Fibroblast of lung (primary cell): ENCODE measurements at regions not wholly inside any gene's neighbourhood (a gene's known extent, or its start where the extent isn't known, plus 50 kb on each side); places are given as distances from the start of the nearest gene placed in this dataset.

Experiments
- EZH2 ChIP-seq: IDR thresholded peaks from 2 replicates; pipeline ENCODE4 v1.5.1; 2012; ENCODE audit warnings: low read length, control low read depth, mild to moderate bottlenecking; ENCODE audit errors: missing control alignments
- TF ChIP-seq, protein P1 (sequence below), 2 donors: IDR thresholded peaks in 1 of 2; conservative IDR thresholded peaks in 1 of 2; 1 replicate in 1 of 2; 2 replicates in 1 of 2; pipeline ENCODE4 v1.5.1; 2011 to 2012; ENCODE audit warnings: low read length in 2 of 2, control low read depth in 1 of 2, inconsistent platforms in 1 of 2, low read depth in 1 of 2, mild to moderate bottlenecking in 1 of 2

DNA sequence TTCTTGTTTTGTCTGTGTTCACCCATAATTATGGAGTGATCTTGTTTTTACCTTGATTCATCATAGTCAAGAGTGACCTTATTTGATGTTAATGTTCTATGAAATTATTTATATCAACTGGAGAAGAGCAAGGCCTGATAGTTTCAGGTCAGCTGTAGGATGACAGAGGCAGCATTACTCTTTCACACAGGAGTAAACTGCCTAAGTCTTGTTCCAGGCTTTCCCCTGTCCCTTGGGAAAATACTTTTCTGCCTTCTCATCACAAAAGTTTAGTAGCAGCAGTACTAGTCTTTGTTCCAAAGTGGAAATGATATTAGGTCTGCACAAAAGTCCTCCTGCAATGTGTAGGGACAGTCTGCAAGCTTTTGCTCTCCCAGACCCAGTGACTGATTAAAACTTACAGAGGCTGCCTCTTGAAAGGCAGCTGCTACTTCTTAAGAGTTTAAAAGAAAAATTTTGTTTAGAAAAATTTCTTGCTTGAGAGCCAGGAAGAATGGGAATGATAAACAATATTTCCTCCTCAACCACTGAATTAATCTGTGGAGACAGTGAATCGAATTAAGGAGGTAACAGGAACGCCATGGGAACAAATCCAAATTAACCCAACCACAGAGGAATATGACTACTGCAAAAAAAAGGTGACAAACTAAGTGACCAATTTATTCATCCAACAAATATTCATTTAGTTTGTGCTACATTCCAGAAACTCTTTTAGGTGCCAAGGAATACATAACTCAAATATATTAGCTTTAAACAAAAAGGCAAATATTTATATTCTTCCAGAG, 991.4 kb upstream of the PABPC4L start:
- TF ChIP-seq EZH2, result no peak
- TF ChIP-seq, protein P1, sequence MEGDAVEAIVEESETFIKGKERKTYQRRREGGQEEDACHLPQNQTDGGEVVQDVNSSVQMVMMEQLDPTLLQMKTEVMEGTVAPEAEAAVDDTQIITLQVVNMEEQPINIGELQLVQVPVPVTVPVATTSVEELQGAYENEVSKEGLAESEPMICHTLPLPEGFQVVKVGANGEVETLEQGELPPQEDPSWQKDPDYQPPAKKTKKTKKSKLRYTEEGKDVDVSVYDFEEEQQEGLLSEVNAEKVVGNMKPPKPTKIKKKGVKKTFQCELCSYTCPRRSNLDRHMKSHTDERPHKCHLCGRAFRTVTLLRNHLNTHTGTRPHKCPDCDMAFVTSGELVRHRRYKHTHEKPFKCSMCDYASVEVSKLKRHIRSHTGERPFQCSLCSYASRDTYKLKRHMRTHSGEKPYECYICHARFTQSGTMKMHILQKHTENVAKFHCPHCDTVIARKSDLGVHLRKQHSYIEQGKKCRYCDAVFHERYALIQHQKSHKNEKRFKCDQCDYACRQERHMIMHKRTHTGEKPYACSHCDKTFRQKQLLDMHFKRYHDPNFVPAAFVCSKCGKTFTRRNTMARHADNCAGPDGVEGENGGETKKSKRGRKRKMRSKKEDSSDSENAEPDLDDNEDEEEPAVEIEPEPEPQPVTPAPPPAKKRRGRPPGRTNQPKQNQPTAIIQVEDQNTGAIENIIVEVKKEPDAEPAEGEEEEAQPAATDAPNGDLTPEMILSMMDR (conservative IDR thresholded peaks at IDR 0.05 in 1 of 2, IDR thresholded peaks at IDR 0.05 in 1 of 2; ENCODE audit: low read depth in 1 of 2, low read length in 2 of 2), result no peak
